Ascending aorta (tissue), 2 donors: ENCODE measurements at regions not wholly inside any gene's neighbourhood (a gene's known extent, or its start where the extent isn't known, plus 50 kb on each side); places are given as distances from the start of the nearest gene placed in this dataset.

Experiments
- DNase-seq, 2 donors: peaks; one replicate each; pipeline ENCODE4 v3.0.0-alpha.2; 2019; ENCODE audit warnings: low spot score in 2 of 2
- H3K27ac ChIP-seq, 2 donors: fragments of 200-600 bp; sonication (generic); one replicate each; pipeline ENCODE4 v1.5.1; 2016 to 2017; ENCODE audit warnings: mild to moderate bottlenecking in 1 of 2
- H3K27me3 ChIP-seq: fragments of 200-600 bp; sonication (generic); one replicate; pipeline ENCODE4 v1.5.1; 2017
- H3K36me3 ChIP-seq, 2 donors: fragments of 200-600 bp; sonication (generic); one replicate each; pipeline ENCODE4 v1.5.1; 2016
- H3K4me1 ChIP-seq, 2 donors: fragments of 200-600 bp; sonication (generic); one replicate each; pipeline ENCODE4 v1.5.1; 2016 to 2017; ENCODE audit warnings: mild to moderate bottlenecking in 1 of 2
- H3K4me3 ChIP-seq, 2 donors: fragments of 200-600 bp; sonication (generic); one replicate each; pipeline ENCODE4 v1.5.1; 2016 to 2017; ENCODE audit warnings: mild to moderate bottlenecking in 1 of 2
- H3K9me3 ChIP-seq, 2 donors: fragments of 200-600 bp; sonication (generic); one replicate each; pipeline ENCODE4 v1.5.1; 2016
- CTCF ChIP-seq, 3 experiments: fragments of 200-600 bp in 2 of 3; fragments of 450-650 bp in 1 of 3; sonication (generic) in 2 of 3; IDR thresholded peaks; one replicate each; pipeline ENCODE4 v1.5.1; 2016 to 2019; ENCODE audit warnings: antibody characterized with exemption in 3 of 3, mild to moderate bottlenecking in 1 of 3, moderate library complexity in 1 of 3
- intact Hi-C: fragments of 100-400 bp; cut with DNase I; formaldehyde crosslinking; loops from one replicate; pipeline ENCODE4 v1.15.1; 2023

- Histone ChIP-seq H3K27me3 (no peaks in the 10 kb centered on the region), H3K4me3 (no peak overlapping the region), H3K36me3 (no peaks in the 10 kb centered on the region), H3K27ac (no peak overlapping the region), H3K4me1 (no peaks in the 10 kb centered on the region), H3K9me3 (no peaks in the 10 kb centered on the region)
- intact Hi-C loops: no loop called here
- TF ChIP-seq CTCF (IDR thresholded peaks at IDR 0.05): no peak
- DNase-seq: no peak
Observed at GRCh38 chr13:44626176-44626575, 50.0 kb upstream of the TSC22D1 start.
